Adrenal gland (tissue), 9 donors: ENCODE measurements at regions not wholly inside any gene's neighbourhood (a gene's known extent, or its start where the extent isn't known, plus 50 kb on each side); places are given as distances from the start of the nearest gene placed in this dataset.

Source experiments
- DNase-seq, 7 donors: peaks; one replicate each; pipeline ENCODE4 v3.0.0-alpha.2; 2019 to 2020
- H3K27ac ChIP-seq, 5 donors: fragments of 200-600 bp; sonication (generic) in 4 of 5; 1 replicate in 3 of 5; 2 replicates in 2 of 5; pipeline versions ENCODE4 v1.5.1 to v1.8.0; 2016 to 2020; ENCODE audit warnings: mild to moderate bottlenecking in 1 of 5
- H3K27me3 ChIP-seq: fragments of 200-600 bp; 2 replicates; pipeline ENCODE4 v1.8.0; 2021
- H3K36me3 ChIP-seq, 2 donors: fragments of 200-600 bp; replicated peaks in 1 of 2; 1 replicate in 1 of 2; 2 replicates in 1 of 2; pipeline versions ENCODE4 v1.5.1 to v1.8.0; 2018 to 2022
- H3K4me1 ChIP-seq, 2 donors: fragments of 200-600 bp; replicated peaks in 1 of 2; 1 replicate in 1 of 2; 2 replicates in 1 of 2; pipeline versions ENCODE4 v1.5.1 to v1.8.0; 2018 to 2021
- H3K4me3 ChIP-seq, 4 donors: fragments of 200-600 bp; sonication (generic) in 3 of 4; one replicate each; pipeline ENCODE4 v1.5.1; 2016 to 2018
- H3K9me3 ChIP-seq, 3 donors: fragments of 200-600 bp; sonication (generic) in 1 of 3; replicated peaks in 1 of 3; 1 replicate in 2 of 3; 2 replicates in 1 of 3; pipeline versions ENCODE4 v1.5.1 to v1.8.0; 2016 to 2021
- CTCF ChIP-seq, 6 experiments: fragments of 450-650 bp in 4 of 6; fragments of 200-600 bp in 2 of 6; sonication (generic) in 1 of 6; IDR thresholded peaks; 1 replicate in 5 of 6; 2 replicates in 1 of 6; pipeline versions ENCODE4 v1.5.1 to v1.8.0; 2016 to 2021; ENCODE audit warnings: antibody characterized with exemption in 6 of 6, mild to moderate bottlenecking in 2 of 6, moderate library complexity in 1 of 6
- POLR2A ChIP-seq, 2 donors: fragments of 450-650 bp; IDR thresholded peaks; one replicate each; pipeline ENCODE4 v1.6.1; 2017; ENCODE audit warnings: antibody characterized with exemption in 2 of 2, mild to moderate bottlenecking in 2 of 2, moderate library complexity in 1 of 2
- WGBS, 4 donors: extraction: QIAGEN DNeasy Blood & Tissue Kit in 2 of 4; methylation state at CpG; one replicate each; pipeline versions ENCODE4 v1.1.5 to v1.1.7; 2013 to 2017; 5-methylcytosine and 5-hydroxymethylcytosine counted together
- intact Hi-C, 2 donors: fragments of 100-400 bp; cut with DNase I; formaldehyde crosslinking; loops; one replicate each; pipeline versions ENCODE4 v1.14.1 to v1.15.0; 2022 to 2023
- donor health status: healthy with polysubstance abuse.
- donor health status: Bipolar disorder and iron deficiency.
- donor health status: DM: yes; HTN: yes; CAD: no.
- donor health status: DM: no; HTN: no; CAD: no.
- donor health status: DM: no; HTN: no; CAD: no.

GRCh38 chr5:52455920-52456319 is 331.8 kb upstream of the ITGA1 start:
- no peaks in the 10 kb centered on the region for H3K4me1 ChIP-seq
- H3K4me3 ChIP-seq: no peak overlapping the region
- no peak overlapping the region for H3K27ac ChIP-seq
- WGBS, 4 donors: 77 to 88% (median 83%) methylated on average over 2 of the region's 2 CpGs
- intact Hi-C loops: no loop called here
- no peaks in the 10 kb centered on the region for H3K36me3 ChIP-seq
- no peaks in the 10 kb centered on the region for H3K9me3 ChIP-seq
- no peak for TF ChIP-seq CTCF (IDR thresholded peaks at IDR 0.05)
- TF ChIP-seq POLR2A (IDR thresholded peaks at IDR 0.05): no peak
- DNase-seq: no peak
- no peaks in the 10 kb centered on the region for H3K27me3 ChIP-seq

- DNase-seq: no peak
- WGBS, 4 donors: 51 to 67% (median 57%) methylated on average over 2 of the region's 2 CpGs
- Histone ChIP-seq H3K9me3 (no peaks in the 10 kb centered on the region), H3K4me3 (no peak overlapping the region), H3K36me3 (no peaks in the 10 kb centered on the region), H3K27me3 (no peaks in the 10 kb centered on the region), H3K27ac (no peak overlapping the region), H3K4me1 (no peaks in the 10 kb centered on the region)
- TF ChIP-seq CTCF (IDR thresholded peaks at IDR 0.05) (no peak), POLR2A (IDR thresholded peaks at IDR 0.05) (no peak)
- intact Hi-C loops: no loop called here
Observed at GRCh38 chr5:52457810-52458209, 329.9 kb upstream of the ITGA1 start.

- no peaks in the 10 kb centered on the region for H3K9me3 ChIP-seq
- H3K4me3 ChIP-seq: no peak overlapping the region
- no peak overlapping the region for H3K27ac ChIP-seq
- H3K4me1 ChIP-seq: no peaks in the 10 kb centered on the region
- intact Hi-C loops: no loop called here
- WGBS, 4 donors: 22 to 40% (median 35%) methylated on average over 4 of the region's 4 CpGs
- TF ChIP-seq POLR2A (IDR thresholded peaks at IDR 0.05): no peak
- TF ChIP-seq CTCF (IDR thresholded peaks at IDR 0.05): no peak
- H3K36me3 ChIP-seq: no peaks in the 10 kb centered on the region
- no peak for DNase-seq
- no peaks in the 10 kb centered on the region for H3K27me3 ChIP-seq
Observed at GRCh38 chr5:52466113-52466512, 321.6 kb upstream of the ITGA1 start.

- Histone ChIP-seq H3K4me3 (no peak overlapping the region), H3K27me3 (no peaks in the 10 kb centered on the region), H3K4me1 (no peaks in the 10 kb centered on the region), H3K27ac (no peak overlapping the region), H3K9me3 (no peaks in the 10 kb centered on the region), H3K36me3 (no peaks in the 10 kb centered on the region)
- intact Hi-C loops: no loop called here
- 81 to 86% (median 81%) methylated on average over 7 of the region's 7 CpGs for WGBS, 4 donors
- DNase-seq: no peak
- TF ChIP-seq CTCF (IDR thresholded peaks at IDR 0.05) (no peak), POLR2A (IDR thresholded peaks at IDR 0.05) (no peak)
Observed at GRCh38 chr5:52466749-52467520, 320.8 kb upstream of the ITGA1 start.
